WTC11 (cell line): ENCODE measurements at regions not wholly inside any gene's neighbourhood (a gene's known extent, or its start where the extent isn't known, plus 50 kb on each side); places are given as distances from the start of the nearest gene placed in this dataset.

Experiments used
- ATAC-seq: fragments of 200-7000 bp; cut with Tn5 transposase; 2 replicates; pipeline ENCODE4 v1.10.0; 2021; ENCODE audit warnings: mild to moderate bottlenecking, moderate library complexity
- CTCF ChIA-PET: fragments of 300-600 bp; sonication (Branson Sonifier 250); formaldehyde crosslinking; loops from one replicate; lab custom pipeline; 2021; ENCODE audit warnings: antibody characterized with exemption; lab: Charles Lee
- POLR2A ChIA-PET: fragments of 350-600 bp; sonication (Branson Sonifier 250); formaldehyde crosslinking; loops from one replicate; lab custom pipeline; 2021; ENCODE audit warnings: antibody characterized with exemption; lab: Charles Lee
- DNase-seq: peaks from one replicate; pipeline ENCODE4 v3.0.0; 2021; ENCODE audit warnings: low spot score
- H3K27ac Mint-ChIP-seq: 2 replicates; pipeline ENCODE4 v1.8.0; 2021; ENCODE audit warnings: mixed read lengths
- H3K27me3 Mint-ChIP-seq: 2 replicates; pipeline ENCODE4 v1.8.0; 2021; ENCODE audit warnings: low read depth, mild to moderate bottlenecking, moderate library complexity, mixed read lengths
- H3K36me3 Mint-ChIP-seq: 2 replicates; pipeline ENCODE4 v1.8.0; 2021; ENCODE audit warnings: mixed read lengths
- H3K4me1 Mint-ChIP-seq: 2 replicates; pipeline ENCODE4 v1.8.0; 2022; ENCODE audit warnings: mixed read lengths
- H3K4me3 Mint-ChIP-seq: 2 replicates; pipeline ENCODE4 v1.8.0; 2021; ENCODE audit warnings: mild to moderate bottlenecking, moderate library complexity, mixed read lengths
- H3K9me3 Mint-ChIP-seq: 2 replicates; pipeline ENCODE4 v1.8.0; 2021; ENCODE audit warnings: mixed read lengths
- FOXJ3 ChIP-seq: sonication (generic); formaldehyde crosslinking; IDR thresholded peaks from 2 replicates; pipeline ENCODE4 v1.9.0; 2021; ENCODE audit warnings: missing genetic modification reagents, mild to moderate bottlenecking, borderline replicate concordance
- HMGA2 ChIP-seq: fragments of 250-450 bp; sonication (Bioruptor Pico); IDR thresholded peaks from 2 replicates; pipeline ENCODE4 v1.4.0; 2021; ENCODE audit warnings: mild to moderate bottlenecking, moderate library complexity
- NFYB ChIP-seq: sonication (generic); formaldehyde crosslinking; conservative IDR thresholded peaks from 2 replicates; pipeline ENCODE4 v1.8.0; 2022; ENCODE audit warnings: low read depth, missing genetic modification reagents
- RELA ChIP-seq: sonication (generic); formaldehyde crosslinking; IDR thresholded peaks from 2 replicates; pipeline ENCODE4 v1.8.1; 2022; ENCODE audit warnings: missing genetic modification reagents, mild to moderate bottlenecking, borderline replicate concordance
- SMAD3 ChIP-seq: sonication (generic); formaldehyde crosslinking; IDR thresholded peaks from 2 replicates; pipeline ENCODE4 v1.8.0; 2022; ENCODE audit warnings: missing genetic modification reagents, mild to moderate bottlenecking, borderline replicate concordance
- SMAD4 ChIP-seq: sonication (generic); formaldehyde crosslinking; IDR thresholded peaks from 2 replicates; pipeline ENCODE4 v1.8.0; 2022; ENCODE audit warnings: mild to moderate bottlenecking, missing genetic modification reagents
- TEAD1 ChIP-seq: sonication (generic); formaldehyde crosslinking; IDR thresholded peaks from 2 replicates; pipeline ENCODE4 v1.8.0; 2022; ENCODE audit warnings: mild to moderate bottlenecking, missing genetic modification reagents
- TP53 ChIP-seq: sonication (generic); formaldehyde crosslinking; IDR thresholded peaks from 2 replicates; pipeline ENCODE4 v1.8.1; 2023; ENCODE audit warnings: mild to moderate bottlenecking, missing genetic modification reagents
- ZNF138 ChIP-seq: sonication (generic); formaldehyde crosslinking; conservative IDR thresholded peaks from 2 replicates; pipeline ENCODE4 v1.8.1; 2022; ENCODE audit warnings: mild to moderate bottlenecking, moderate library complexity, missing genetic modification reagents
- ZNF396 ChIP-seq: fragments of 250-450 bp; sonication (Bioruptor Pico); IDR thresholded peaks from 2 replicates; pipeline ENCODE4 v1.8.0; 2021; ENCODE audit warnings: mild to moderate bottlenecking, moderate library complexity, borderline replicate concordance
- ZNF416 ChIP-seq: fragments of 250-450 bp; sonication (Bioruptor Pico); IDR thresholded peaks from 2 replicates; pipeline ENCODE4 v1.9.0; 2021; ENCODE audit warnings: mild to moderate bottlenecking, inconsistent platforms
- TF ChIP-seq, protein P1 (sequence below): sonication (generic); formaldehyde crosslinking; IDR thresholded peaks from 2 replicates; pipeline ENCODE4 v1.8.0; 2023; ENCODE audit warnings: missing genetic modification reagents
- TF ChIP-seq, protein P2 (sequence below): sonication (generic); formaldehyde crosslinking; IDR thresholded peaks from 2 replicates; pipeline ENCODE4 v1.8.1; 2022; ENCODE audit warnings: mild to moderate bottlenecking, missing genetic modification reagents, moderate library complexity, borderline replicate concordance
- TF ChIP-seq, protein P3 (sequence below): fragments of 200-600 bp; IDR thresholded peaks from 2 replicates; pipeline ENCODE4 v1.8.0; 2022; ENCODE audit warnings: antibody characterized with exemption
- TF ChIP-seq, protein P4 (sequence below): sonication (generic); formaldehyde crosslinking; IDR thresholded peaks from 2 replicates; pipeline ENCODE4 v1.8.0; 2022; ENCODE audit warnings: mild to moderate bottlenecking, missing genetic modification reagents
- TF ChIP-seq, protein P5 (sequence below): sonication (generic); formaldehyde crosslinking; IDR thresholded peaks from 2 replicates; pipeline ENCODE4 v1.8.1; 2023; ENCODE audit warnings: mild to moderate bottlenecking, missing genetic modification reagents, borderline replicate concordance
- TF ChIP-seq, protein P6 (sequence below): sonication (generic); formaldehyde crosslinking; IDR thresholded peaks from 2 replicates; pipeline ENCODE4 v1.8.0; 2022; ENCODE audit warnings: mild to moderate bottlenecking, missing genetic modification reagents
- TF ChIP-seq, protein P7 (sequence below): sonication (generic); formaldehyde crosslinking; IDR thresholded peaks from 2 replicates; pipeline ENCODE4 v1.8.1; 2023; ENCODE audit warnings: mild to moderate bottlenecking, missing genetic modification reagents

DNA sequence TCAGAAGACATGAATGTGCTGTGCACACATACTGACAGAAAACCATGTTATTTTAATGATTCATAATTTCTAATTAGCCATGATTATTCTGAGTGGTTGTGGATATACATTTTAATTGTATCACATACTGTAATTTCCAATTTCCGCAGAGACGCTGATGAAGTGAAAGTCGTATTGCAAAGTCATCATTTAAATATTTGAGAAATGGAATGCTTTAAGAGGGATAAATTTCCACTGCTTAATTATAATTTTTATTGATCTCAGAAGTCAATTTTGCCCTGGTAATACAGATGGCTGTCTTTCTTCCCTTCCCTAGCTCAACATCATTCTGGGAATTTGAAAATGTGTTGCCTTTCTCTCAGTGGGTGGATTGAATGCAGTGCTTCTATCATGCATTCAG lies 819.3 kb downstream of the ROBO2 start:
- TF ChIP-seq, protein P1, sequence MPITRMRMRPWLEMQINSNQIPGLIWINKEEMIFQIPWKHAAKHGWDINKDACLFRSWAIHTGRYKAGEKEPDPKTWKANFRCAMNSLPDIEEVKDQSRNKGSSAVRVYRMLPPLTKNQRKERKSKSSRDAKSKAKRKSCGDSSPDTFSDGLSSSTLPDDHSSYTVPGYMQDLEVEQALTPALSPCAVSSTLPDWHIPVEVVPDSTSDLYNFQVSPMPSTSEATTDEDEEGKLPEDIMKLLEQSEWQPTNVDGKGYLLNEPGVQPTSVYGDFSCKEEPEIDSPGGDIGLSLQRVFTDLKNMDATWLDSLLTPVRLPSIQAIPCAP (CRISPR knock-in tag) = no peak
- TF ChIP-seq RELA (no peak), ZNF138 (CRISPR knock-in tag) (no peak), ZNF396 (CRISPR knock-in tag) (no peak)
- TF ChIP-seq, protein P2, sequence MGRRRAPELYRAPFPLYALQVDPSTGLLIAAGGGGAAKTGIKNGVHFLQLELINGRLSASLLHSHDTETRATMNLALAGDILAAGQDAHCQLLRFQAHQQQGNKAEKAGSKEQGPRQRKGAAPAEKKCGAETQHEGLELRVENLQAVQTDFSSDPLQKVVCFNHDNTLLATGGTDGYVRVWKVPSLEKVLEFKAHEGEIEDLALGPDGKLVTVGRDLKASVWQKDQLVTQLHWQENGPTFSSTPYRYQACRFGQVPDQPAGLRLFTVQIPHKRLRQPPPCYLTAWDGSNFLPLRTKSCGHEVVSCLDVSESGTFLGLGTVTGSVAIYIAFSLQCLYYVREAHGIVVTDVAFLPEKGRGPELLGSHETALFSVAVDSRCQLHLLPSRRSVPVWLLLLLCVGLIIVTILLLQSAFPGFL (CRISPR knock-in tag) = no peak
- TF ChIP-seq, protein P3, sequence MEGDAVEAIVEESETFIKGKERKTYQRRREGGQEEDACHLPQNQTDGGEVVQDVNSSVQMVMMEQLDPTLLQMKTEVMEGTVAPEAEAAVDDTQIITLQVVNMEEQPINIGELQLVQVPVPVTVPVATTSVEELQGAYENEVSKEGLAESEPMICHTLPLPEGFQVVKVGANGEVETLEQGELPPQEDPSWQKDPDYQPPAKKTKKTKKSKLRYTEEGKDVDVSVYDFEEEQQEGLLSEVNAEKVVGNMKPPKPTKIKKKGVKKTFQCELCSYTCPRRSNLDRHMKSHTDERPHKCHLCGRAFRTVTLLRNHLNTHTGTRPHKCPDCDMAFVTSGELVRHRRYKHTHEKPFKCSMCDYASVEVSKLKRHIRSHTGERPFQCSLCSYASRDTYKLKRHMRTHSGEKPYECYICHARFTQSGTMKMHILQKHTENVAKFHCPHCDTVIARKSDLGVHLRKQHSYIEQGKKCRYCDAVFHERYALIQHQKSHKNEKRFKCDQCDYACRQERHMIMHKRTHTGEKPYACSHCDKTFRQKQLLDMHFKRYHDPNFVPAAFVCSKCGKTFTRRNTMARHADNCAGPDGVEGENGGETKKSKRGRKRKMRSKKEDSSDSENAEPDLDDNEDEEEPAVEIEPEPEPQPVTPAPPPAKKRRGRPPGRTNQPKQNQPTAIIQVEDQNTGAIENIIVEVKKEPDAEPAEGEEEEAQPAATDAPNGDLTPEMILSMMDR = no peak
- TF ChIP-seq, protein P4, sequence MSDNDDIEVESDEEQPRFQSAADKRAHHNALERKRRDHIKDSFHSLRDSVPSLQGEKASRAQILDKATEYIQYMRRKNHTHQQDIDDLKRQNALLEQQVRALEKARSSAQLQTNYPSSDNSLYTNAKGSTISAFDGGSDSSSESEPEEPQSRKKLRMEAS (CRISPR knock-in tag) = no peak
- Mint-ChIP-seq H3K9me3 (peaks cover 11% of the 10 kb centered on the region), H3K27ac (no peak overlapping the region), H3K4me1 (0 out of 2 replicates have a peak, but pooled peaks cover 5% of the 10 kb centered on the region), H3K27me3 (no peaks in the 10 kb centered on the region), H3K4me3 (no peak overlapping the region), H3K36me3 (0 out of 2 replicates have a peak, but pooled peaks cover 2% of the 10 kb centered on the region)
- DNase-seq (no peak), ATAC-seq (no peak)
- ChIA-PET POLR2A (no interaction called here), CTCF (no interaction called here)

DNA sequence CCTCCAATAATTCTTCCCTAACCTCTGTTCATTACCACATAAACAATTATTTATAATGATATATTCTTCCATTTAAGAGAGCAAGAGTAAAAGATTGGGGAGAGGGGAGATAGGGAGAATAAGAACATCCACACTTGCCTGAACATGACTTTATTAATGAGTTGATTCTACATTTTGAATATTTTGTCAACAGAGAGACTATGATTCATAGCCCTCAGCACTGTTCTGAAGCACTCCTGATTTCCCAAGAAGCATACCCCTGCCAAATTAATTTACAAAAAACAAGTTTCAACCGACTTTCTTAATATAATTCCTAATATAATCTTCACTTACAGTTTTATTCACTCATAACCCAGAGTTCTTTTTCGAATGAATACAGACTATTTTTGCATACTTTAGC lies 828.8 kb downstream of the ROBO2 start:
- POLR2A ChIA-PET = no interaction called here
- H3K4me1 Mint-ChIP-seq = peaks cover 5% of the 10 kb centered on the region
- H3K36me3 Mint-ChIP-seq = peaks cover 6% of the 10 kb centered on the region
- ATAC-seq = no peak
- H3K27ac Mint-ChIP-seq = no peak overlapping the region
- no peak for TF ChIP-seq FOXJ3 (CRISPR knock-in tag)
- TF ChIP-seq TP53 (CRISPR knock-in tag) = no peak
- no peak for TF ChIP-seq ZNF416 (CRISPR knock-in tag)
- TF ChIP-seq, protein P5, sequence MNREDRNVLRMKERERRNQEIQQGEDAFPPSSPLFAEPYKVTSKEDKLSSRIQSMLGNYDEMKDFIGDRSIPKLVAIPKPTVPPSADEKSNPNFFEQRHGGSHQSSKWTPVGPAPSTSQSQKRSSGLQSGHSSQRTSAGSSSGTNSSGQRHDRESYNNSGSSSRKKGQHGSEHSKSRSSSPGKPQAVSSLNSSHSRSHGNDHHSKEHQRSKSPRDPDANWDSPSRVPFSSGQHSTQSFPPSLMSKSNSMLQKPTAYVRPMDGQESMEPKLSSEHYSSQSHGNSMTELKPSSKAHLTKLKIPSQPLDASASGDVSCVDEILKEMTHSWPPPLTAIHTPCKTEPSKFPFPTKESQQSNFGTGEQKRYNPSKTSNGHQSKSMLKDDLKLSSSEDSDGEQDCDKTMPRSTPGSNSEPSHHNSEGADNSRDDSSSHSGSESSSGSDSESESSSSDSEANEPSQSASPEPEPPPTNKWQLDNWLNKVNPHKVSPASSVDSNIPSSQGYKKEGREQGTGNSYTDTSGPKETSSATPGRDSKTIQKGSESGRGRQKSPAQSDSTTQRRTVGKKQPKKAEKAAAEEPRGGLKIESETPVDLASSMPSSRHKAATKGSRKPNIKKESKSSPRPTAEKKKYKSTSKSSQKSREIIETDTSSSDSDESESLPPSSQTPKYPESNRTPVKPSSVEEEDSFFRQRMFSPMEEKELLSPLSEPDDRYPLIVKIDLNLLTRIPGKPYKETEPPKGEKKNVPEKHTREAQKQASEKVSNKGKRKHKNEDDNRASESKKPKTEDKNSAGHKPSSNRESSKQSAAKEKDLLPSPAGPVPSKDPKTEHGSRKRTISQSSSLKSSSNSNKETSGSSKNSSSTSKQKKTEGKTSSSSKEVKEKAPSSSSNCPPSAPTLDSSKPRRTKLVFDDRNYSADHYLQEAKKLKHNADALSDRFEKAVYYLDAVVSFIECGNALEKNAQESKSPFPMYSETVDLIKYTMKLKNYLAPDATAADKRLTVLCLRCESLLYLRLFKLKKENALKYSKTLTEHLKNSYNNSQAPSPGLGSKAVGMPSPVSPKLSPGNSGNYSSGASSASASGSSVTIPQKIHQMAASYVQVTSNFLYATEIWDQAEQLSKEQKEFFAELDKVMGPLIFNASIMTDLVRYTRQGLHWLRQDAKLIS (CRISPR knock-in tag) = no peak
- TF ChIP-seq, protein P3 = no peak
- TF ChIP-seq NFYB (CRISPR knock-in tag) = no peak
- TF ChIP-seq, protein P6, sequence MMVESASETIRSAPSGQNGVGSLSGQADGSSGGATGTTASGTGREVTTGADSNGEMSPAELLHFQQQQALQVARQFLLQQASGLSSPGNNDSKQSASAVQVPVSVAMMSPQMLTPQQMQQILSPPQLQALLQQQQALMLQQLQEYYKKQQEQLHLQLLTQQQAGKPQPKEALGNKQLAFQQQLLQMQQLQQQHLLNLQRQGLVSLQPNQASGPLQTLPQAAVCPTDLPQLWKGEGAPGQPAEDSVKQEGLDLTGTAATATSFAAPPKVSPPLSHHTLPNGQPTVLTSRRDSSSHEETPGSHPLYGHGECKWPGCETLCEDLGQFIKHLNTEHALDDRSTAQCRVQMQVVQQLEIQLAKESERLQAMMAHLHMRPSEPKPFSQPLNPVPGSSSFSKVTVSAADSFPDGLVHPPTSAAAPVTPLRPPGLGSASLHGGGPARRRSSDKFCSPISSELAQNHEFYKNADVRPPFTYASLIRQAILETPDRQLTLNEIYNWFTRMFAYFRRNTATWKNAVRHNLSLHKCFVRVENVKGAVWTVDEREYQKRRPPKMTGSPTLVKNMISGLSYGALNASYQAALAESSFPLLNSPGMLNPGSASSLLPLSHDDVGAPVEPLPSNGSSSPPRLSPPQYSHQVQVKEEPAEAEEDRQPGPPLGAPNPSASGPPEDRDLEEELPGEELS (CRISPR knock-in tag) = no peak
- no peak for TF ChIP-seq HMGA2 (CRISPR knock-in tag)
- no peak for TF ChIP-seq TEAD1
- no peak for TF ChIP-seq SMAD3
- TF ChIP-seq SMAD4 (CRISPR knock-in tag) = no peak
- TF ChIP-seq, protein P7, sequence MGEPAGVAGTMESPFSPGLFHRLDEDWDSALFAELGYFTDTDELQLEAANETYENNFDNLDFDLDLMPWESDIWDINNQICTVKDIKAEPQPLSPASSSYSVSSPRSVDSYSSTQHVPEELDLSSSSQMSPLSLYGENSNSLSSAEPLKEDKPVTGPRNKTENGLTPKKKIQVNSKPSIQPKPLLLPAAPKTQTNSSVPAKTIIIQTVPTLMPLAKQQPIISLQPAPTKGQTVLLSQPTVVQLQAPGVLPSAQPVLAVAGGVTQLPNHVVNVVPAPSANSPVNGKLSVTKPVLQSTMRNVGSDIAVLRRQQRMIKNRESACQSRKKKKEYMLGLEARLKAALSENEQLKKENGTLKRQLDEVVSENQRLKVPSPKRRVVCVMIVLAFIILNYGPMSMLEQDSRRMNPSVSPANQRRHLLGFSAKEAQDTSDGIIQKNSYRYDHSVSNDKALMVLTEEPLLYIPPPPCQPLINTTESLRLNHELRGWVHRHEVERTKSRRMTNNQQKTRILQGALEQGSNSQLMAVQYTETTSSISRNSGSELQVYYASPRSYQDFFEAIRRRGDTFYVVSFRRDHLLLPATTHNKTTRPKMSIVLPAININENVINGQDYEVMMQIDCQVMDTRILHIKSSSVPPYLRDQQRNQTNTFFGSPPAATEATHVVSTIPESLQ (CRISPR knock-in tag) = no peak
- TF ChIP-seq, all 79 proteins: peak for 0
- DNase-seq = no peak
- H3K9me3 Mint-ChIP-seq = peaks cover 8% of the 10 kb centered on the region
- CTCF ChIA-PET = no interaction called here
- no peak overlapping the region for H3K4me3 Mint-ChIP-seq
- H3K27me3 Mint-ChIP-seq = no peaks in the 10 kb centered on the region
